GM19455 (cell line): ENCODE measurements at regions not wholly inside any gene's neighbourhood (a gene's known extent, or its start where the extent isn't known, plus 50 kb on each side); places are given as distances from the start of the nearest gene placed in this dataset.
"Not testable (repeated sequence)": the region's sequence is repeated elsewhere in the genome, so short reads cannot be mapped to it uniquely, and the experiment has no call there.

Experiments used
- ATAC-seq: cut with Tn5 transposase; IDR thresholded peaks from one replicate; pipeline ENCODE4 v1.9.1; 2021; ENCODE audit not compliant: unreplicated experiment

DNA sequence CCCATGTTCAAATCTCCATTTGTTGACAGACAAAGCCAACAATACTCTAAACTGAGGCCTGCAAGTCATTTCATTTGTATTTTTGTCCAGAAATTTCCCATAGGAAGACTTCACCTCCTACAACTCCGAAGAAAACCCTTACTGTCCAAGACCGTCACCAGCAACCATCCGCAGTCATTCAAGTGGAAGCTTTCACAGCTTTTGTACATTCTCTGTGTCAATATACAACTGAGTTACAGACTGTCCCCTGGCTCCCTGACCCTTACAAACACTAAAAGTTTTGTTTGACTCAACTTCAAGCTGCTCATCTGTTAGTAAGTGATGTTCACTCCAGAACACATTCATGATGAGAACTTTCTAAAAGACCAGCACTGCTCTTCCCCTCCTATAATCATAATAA is 210.1 kb downstream of the DEPDC1B start:
- ATAC-seq, result no peak

DNA sequence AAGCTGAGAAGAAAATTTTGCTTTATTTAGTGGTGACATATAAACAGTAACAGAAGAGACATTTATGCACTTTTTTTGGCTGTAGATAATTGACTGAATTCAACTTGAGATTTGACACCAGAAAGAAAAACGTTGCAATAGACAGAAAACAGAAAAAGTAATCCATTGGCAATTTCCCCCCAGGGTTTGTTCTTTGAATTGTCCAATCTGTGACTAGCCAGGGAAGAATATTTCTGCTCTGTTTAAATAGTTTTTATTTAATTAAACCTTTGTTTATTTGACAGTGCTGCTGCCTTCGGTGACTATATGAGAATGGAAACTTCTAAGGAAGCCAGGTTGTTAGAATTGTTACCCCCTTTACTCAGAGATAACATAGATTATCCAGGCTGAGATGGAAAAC is 210.6 kb downstream of the DEPDC1B start:
- ATAC-seq, result no peak

DNA sequence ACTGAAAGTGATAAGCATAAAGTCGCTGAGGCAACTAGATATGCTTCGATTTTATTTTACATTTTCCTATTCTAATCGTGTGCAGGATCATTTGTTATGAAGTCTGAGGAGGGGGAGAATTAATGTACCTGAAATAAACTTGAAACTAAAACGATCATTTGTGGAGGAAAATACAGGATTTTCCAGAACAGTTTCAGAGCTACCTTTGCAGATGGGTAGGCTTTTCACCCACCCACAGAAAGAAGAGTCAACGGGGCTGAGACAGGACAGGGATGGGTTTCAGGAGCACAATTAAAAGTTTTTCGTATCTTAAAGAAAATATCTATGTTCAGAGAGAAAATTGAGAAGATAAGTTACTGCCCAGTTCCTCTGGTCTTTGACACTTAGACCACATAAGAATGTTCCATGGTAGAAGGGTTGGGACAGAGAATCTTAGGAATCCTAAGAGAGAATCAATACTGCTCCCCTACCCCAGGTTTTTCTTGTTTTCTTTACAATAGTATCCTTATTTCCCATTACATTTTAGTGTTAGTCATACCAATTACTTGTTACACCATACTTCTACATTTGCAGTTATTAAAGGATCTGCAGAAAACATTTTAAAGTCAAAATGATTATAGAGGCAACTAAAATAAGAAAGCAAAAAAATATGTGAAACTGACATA is 211.4 kb downstream of the DEPDC1B start:
- ATAC-seq, result no peak

DNA sequence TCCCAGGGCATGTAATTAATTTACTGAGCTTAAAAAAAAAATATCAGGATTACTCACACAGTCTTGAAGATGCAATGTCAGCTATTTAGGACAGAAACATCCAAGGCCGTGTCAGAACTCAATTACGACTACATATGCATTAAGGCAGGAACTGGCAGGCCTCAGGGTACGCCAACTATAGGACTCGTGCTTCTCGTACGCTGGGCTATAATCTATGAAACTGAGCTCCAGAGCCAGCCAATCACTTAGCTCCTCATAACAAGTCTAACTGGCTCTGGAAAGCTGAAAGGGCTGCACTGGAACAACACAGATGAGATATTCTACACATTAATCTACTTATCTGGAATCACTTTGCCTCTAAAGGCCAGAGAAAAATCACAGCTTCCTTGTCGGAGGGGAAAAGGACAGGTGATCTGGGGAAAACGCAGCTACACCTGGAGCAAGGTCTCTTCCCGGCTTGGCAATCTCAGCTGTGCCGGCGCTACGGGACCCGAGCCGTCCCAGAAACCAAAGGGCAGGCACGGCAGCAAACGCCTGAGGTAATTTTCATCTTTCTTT is 212.0 kb downstream of the DEPDC1B start:
- ATAC-seq, result no peak

DNA sequence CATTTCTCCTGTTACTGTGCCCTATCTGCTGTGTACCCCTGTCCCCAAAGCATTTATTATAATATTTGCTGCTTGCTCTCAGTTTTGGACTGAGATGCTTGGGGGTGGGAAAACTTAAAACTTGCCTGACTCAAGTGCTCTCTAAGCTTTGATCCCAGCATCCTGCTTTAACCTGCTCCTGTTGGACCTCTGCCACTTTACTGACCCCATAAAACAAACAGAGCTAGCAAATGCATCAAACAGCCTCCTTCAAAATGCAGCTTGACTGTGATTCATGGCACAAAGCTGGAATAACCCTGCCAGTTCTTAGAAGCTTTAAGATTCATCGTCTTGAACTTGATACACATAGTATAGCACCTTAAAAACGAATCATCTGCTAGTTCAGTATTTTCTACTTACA is 212.5 kb downstream of the DEPDC1B start:
- ATAC-seq, result no peak

DNA sequence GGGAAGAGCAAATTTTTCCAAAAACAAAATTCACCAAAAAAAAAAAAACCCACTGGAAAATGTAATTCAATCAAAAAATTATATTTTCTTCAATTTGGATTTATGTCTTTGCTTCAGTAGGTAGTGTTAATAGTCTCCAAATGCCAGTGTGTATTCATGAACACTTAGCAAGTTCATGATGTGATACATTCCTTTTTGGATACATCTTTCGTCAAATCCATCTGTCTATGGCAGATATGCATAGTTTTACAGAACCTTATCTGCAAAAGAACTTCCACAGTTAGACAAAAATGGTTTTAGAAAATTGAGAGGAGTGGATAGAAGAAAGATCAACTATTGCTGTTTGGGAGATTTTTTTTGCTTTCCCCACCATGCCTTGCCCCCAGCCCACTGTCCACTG is 214.6 kb downstream of the DEPDC1B start:
- ATAC-seq, result no peak

DNA sequence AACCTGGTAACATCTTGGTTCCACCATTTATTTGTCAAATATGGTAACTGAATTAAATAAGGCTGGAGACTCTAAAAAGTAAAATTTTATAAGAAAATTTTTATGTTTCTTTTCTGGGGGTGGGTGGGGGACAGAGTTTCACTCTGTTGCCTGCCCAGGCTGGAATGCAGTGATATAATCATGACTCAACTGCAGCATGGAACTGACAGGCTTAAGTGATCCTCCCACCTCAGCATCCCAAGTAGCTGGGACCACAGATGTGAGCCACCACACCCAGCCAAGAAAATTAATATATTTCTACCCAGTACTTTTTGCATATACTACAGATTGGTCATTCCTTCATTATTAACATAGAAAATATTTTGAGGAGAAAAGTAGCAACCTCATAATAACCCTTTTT is 216.9 kb downstream of the DEPDC1B start:
- no peak for ATAC-seq

DNA sequence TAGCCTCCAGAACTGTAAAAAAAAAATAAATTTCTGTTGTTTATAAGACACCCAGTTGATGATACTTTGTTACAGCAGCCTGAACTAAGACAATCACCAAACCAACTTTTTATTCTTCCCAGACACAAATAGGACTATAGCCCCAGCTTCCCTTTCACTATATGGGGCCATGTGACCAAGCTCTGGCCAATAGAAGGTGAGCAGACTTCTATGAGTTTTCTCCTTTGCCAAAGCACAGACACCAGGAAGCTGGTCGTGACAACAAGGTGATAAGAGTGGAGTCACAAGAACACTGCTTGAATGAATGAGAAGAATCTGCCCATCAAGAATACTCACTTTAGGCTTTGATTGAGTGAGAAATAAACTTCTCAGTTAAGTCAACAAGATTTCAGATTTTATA is 217.7 kb downstream of the DEPDC1B start:
- ATAC-seq, result no peak

DNA sequence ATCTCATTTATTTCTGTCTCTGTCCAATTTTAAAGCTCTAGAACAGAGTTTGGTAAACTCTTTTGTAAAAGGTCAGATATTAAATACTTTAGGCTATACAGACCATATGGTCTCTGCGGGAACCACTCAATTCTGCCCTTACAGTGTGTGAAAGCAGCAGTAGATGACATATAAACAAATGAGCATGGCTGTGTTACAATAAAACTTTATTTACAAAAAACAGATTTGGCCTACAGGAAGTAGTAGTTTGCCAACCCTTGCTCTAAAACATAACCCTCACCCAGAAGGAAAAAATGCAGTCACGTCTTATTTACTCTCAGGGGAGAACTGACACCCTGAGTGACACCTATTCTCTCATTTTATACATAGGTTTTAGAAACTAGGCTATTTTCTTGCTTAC is 220.4 kb downstream of the DEPDC1B start:
- no peak for ATAC-seq

DNA sequence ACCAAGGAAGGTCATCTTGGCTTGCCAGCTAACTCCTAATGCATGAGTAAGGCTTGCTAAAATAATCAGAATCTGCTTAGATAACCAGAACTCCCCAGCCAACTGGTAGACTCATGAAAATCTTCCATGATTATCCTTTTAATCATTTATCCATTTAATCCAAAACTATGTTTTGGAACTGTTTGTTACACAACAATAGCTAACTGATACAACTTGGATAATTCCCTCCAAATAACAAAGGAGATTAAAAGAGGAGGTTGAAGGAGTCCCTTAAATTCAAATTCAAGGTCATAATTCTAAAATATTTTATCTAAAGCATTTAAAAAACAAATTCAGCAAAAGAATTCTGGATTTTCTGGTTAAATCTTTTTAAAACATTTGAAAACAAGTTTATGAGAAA is 222.1 kb downstream of the DEPDC1B start:
- no peak for ATAC-seq

DNA sequence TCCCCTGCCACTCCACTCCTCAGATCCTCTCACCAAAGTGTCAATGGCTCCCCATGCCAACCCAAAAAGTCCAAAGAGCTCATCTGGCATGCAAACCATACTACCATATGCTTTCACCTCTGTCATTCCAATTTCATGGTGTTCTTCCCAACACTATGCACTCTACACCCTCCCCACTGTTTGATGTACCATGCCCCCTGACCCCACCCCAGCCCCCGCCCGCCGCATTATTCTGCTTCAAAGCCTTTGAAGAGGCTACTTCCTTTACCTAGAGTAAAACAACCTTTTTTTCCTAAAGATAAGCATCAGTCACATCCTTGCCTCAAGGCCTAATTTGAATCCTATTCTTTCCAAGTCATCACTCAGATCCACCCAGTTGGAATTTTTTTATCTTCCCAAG is 226.3 kb downstream of the DEPDC1B start:
- no peak for ATAC-seq

DNA sequence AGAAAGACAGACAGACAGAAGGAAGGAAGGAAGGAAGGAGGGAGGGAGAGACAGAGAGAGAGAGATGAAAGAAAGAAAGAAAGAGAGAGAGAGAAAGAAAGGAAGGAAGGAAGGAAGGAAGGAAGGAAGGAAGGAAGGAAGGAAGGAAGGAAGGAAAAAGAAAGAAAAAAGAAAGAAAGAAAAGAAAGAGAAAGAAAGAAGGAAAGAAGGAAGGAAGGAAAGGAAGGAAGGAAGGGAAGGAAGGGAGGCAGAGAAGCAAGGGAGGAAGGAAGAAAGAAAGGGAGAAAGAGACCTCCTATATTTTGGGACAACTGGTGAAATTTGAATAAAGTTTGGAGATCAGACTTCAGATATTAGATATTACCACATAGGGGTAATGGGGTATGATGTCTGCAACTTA is 226.9 kb downstream of the DEPDC1B start:
- not testable (repeated sequence) for ATAC-seq

DNA sequence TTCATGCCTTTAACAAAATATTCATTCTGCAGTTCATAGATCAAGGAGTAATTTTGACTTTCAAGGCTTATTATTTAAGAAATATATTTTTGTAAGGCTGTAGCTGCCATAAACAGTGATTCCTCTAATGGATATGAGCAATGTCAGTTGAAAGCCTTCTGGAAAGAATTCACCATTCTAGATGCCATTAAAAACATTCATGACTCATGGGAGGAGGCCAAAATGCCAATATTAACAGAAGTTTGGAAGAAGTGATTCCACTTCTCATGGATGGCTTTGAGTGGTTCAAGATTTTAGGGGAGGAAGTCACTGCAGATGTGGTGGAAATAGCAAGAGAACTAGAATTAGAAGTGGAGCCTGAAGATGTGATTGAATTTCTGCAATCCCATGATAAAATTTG is 229.1 kb downstream of the DEPDC1B start:
- no peak for ATAC-seq

DNA sequence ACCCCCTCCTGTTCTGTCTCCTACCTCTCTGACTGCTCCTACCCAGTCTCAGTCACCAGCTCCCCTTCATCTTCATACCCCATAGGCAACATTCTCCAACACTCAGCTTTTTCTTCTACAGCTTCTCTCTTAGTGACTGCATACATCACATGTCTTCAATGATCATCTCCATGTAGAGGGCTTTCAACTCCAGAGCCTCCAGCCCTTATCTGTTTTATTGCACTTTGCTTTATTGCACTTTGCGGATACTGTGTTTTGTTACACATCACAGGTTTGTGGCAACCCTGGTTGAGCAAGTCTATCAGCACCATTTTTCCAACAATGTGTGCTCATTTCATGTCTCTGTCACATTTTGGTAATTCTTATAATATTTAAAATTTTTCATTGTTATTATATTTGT is 230.7 kb downstream of the DEPDC1B start:
- ATAC-seq, result no peak

DNA sequence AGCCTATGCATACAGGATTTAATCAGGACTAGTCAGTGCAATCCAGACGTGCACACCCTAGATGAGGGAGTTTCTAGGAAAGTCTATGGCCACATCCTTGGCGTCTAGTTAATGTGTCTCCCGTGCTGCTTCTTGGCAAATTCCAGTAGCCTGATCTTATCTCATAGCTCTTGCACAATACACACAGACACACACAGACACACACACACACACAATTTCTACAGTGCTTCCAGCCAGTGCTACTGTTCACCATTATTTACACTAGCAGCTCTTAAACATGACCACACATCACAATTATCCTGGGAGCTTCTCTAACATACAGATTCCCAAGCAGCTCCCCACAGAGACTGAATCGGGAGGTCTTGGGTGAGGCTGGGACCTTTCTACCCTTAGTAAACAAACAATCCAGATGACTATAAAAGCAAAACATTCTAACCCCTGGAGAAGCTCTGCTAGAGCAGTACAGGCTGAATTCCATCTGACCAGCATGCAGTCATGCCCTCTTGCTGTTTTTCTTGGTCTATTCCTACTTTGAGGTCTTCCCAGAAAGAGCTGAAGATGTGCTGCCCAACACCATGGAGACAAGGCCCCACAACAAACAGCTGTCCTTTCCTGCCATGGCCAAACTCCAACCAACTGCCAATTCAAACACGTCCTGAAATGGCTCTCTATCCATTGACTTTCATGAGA is 236.6 kb downstream of the DEPDC1B start:
- ATAC-seq, result no peak

DNA sequence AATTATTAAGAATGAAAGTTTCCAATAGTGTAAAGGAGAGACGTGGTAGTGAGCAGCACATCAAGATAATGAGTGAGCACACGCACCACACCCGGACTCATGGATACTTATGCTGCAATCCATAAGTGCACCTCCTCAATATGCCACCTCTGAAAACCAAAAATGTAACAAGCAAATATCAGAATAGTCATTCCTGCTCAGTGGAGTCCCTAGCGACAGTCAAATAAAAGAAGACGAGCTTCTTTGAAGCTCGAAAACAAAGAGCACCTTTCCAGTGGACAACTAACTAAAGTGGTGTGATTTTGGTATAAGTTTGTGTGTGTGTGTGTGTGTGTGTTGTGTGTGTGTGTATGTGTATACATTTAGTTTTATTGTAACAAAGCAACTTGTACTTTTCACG is 241.3 kb downstream of the DEPDC1B start:
- no peak for ATAC-seq

DNA sequence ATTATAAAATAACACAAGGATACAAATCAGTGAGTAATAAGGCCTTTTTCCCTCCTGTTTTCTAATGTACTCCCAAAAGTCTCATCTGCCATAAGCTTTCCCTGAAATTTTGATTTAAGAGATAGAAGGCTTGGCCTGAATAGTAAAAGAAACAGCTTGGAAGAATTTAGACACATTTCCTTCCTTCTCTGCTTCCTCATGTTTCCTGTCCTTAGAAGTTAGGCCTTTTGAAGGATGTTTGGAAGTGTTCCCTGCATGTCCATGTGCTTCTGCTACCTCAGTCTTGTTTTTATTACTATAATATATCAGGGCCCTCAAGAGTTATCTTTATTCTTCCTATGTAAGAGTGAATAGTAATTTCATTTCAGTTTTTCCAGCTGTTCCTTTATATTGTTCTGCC is 242.7 kb downstream of the DEPDC1B start:
- ATAC-seq, result no peak

DNA sequence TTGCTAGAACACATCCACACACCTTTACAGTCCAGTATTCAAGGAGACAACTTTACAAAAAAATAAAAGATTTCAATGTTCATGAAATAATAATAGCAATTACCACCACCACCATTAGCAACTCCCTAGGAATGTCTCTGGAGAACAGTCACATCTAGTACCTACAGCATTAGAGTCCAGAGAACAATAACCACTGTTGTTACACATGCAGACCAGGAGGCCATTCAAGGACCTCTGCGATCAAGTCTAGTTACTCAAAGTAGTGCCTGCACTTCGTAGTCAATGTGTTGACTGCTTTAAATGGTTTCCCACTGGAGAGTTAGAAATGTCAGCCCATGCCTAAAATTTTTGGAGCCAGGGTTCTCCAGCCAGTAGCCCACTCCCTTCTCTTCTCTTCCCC is 244.4 kb downstream of the DEPDC1B start:
- no peak for ATAC-seq

DNA sequence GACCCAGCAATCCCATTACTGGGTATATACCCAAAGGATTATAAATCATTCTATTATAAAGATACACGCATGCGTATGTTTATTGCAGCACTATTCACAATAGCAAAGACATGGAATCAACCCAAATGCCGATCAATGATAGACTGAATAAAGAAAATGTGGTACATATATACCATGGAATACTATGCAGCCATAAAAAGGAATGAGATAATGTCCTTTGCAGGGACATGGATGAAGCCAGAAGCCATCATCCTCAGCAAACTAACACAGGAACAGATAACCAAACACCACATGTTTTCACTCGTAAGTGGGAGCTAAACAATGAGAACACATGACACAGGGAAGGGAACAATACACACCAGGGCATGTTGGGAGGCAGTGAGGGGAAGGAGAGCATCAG is 245.7 kb downstream of the DEPDC1B start:
- not testable (repeated sequence) for ATAC-seq

DNA sequence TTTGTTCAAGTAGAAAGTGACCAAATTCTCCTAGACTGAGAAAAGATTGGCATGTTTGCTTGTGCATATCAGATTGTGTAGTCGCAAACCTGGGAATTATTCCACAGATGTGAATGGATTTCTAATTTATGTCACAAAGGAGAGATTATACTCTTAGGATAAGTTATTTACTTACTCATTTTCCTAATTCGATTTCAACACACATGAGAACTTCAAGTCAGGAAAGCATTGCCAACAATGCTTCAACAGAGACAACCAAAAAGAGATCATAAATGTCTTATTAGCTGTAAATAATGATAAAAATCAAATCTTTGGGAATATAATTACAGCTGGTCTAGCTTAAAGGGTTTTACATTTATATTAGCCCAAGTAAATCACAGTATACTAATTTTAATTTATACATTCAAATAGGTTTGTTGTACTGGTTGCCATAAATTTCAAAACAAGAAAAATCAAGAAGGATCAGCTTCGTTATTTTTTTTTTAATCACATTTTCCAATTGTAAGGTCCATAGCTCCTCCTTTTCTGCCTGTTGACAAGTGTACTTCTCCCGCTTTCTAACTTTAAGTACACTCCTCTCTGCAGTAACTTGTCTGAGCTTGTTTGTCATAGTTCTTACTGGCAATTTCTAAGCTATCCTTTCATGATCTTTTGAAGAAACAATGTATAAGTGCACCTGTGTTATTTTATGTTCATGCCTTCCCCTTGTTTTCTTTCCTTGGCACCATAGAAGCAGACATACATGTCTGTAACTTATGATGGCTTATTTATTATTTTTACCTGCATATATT is 246.6 kb downstream of the DEPDC1B start:
- no peak for ATAC-seq

DNA sequence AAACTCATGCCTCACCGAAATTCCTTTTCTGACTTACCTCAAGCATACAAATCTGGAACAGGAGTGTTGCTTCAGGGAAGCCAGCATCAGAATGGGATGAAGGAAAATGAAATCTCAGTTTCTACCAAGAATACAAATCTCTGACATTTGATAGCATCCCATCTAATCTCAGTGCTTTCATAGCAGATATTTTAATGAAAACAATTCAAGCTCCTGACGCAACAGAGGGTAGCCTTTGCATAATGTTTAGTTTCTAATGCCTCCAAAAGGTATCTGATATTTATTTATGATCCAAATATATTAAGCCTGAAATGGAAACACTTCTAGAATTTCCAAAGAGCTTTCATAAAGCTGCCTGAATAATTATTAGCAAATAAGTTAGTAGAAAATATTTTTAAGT is 251.4 kb downstream of the DEPDC1B start:
- no peak for ATAC-seq

DNA sequence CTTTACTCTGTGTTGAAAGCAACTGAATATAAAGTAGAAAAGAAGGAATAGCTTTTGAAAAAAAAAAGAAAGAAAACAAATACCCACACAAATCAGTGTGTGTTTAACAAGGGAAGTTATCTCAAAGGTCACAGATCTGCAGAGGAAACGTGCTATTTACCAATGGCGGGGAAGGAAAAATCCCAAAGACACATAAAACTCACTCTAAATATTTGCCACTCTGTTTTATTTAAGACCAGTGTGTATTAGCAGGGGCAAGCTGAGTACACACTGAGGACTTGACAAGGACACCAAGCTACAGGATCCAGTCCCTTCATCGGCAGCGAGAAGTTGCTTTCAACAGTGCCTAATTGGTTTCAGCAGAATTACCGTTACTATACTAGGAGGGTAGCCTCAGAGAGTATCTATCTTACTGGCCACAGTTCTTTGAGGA is 252.5 kb downstream of the DEPDC1B start:
- no peak for ATAC-seq
